ENCODE measurements at regions not wholly inside any gene's neighbourhood (a gene's known extent, or its start where the extent isn't known, plus 50 kb on each side); places are given as distances from the start of the nearest gene placed in this dataset.

GRCh38 chr3:70583682-70584081 lies 271.2 kb upstream of the MDFIC2 start (continued):
- TF ChIP-seq FOS (IDR thresholded peaks at IDR 0.05; ENCODE audit: extremely low read depth, insufficient read length) (no peak), MEF2D (tag; conservative IDR thresholded peaks at IDR 0.05; ENCODE audit: low read depth) (no peak), ZNF609 (CRISPR knock-in tag; IDR thresholded peaks at IDR 0.05; ENCODE audit: borderline replicate concordance) (no peak), CEBPB (tag; IDR thresholded peaks at IDR 0.05) (no peak), THAP12 (CRISPR knock-in tag; IDR thresholded peaks at IDR 0.05) (no peak), MXI1 (IDR thresholded peaks at IDR 0.05; ENCODE audit: low read depth, low read length) (no peak)
- TF ChIP-seq, protein P1, sequence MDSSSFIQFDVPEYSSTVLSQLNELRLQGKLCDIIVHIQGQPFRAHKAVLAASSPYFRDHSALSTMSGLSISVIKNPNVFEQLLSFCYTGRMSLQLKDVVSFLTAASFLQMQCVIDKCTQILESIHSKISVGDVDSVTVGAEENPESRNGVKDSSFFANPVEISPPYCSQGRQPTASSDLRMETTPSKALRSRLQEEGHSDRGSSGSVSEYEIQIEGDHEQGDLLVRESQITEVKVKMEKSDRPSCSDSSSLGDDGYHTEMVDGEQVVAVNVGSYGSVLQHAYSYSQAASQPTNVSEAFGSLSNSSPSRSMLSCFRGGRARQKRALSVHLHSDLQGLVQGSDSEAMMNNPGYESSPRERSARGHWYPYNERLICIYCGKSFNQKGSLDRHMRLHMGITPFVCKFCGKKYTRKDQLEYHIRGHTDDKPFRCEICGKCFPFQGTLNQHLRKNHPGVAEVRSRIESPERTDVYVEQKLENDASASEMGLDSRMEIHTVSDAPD (CRISPR knock-in tag; IDR thresholded peaks at IDR 0.05) = no peak
